ENCODE measurements at regions not wholly inside any gene's neighbourhood (a gene's known extent, or its start where the extent isn't known, plus 50 kb on each side); places are given as distances from the start of the nearest gene placed in this dataset.
"Not testable (repeated sequence)": the region's sequence is repeated elsewhere in the genome, so short reads cannot be mapped to it uniquely, and the experiment has no call there.

- not testable (repeated sequence) for H3K27ac ChIP-seq
These were observed 52.8 kb downstream of the FOXD4L6 start for GRCh38 chr9:41075671-41076070.

GRCh38 chr9:41074356-41074942, 54.0 kb downstream of the FOXD4L6 start:
- H3K27ac ChIP-seq, result not testable (repeated sequence)

- H3K27ac ChIP-seq, result not testable (repeated sequence)
These were observed 54.8 kb downstream of the FOXD4L6 start for GRCh38 chr9:41073471-41074243.

GRCh38 chr9:41064125-41064795, 64.2 kb downstream of the FOXD4L6 start:
- not testable (repeated sequence) for H3K27ac ChIP-seq

- H3K27ac ChIP-seq, result not testable (repeated sequence)
These were observed 65.2 kb downstream of the FOXD4L6 start for GRCh38 chr9:41063243-41063642.

- not testable (repeated sequence) for H3K27ac ChIP-seq
These were observed 68.9 kb downstream of the FOXD4L6 start for GRCh38 chr9:41059603-41060002.

- H3K27ac ChIP-seq, result not testable (repeated sequence)
These were observed 74.7 kb downstream of the FOXD4L6 start for GRCh38 chr9:41053666-41054363.

GRCh38 chr9:41048672-41049071, 79.8 kb downstream of the FOXD4L6 start:
- H3K27ac ChIP-seq, result not testable (repeated sequence)

- not testable (repeated sequence) for H3K27ac ChIP-seq
These were observed 80.7 kb downstream of the FOXD4L6 start for GRCh38 chr9:41047792-41048191.

GRCh38 chr9:41044930-41045329, 83.6 kb downstream of the FOXD4L6 start:
- H3K27ac ChIP-seq, result not testable (repeated sequence)

GRCh38 chr9:41043433-41043832, 85.0 kb downstream of the FOXD4L6 start:
- H3K27ac ChIP-seq, result not testable (repeated sequence)

- H3K27ac ChIP-seq, result not testable (repeated sequence)
These were observed 86.4 kb downstream of the FOXD4L6 start for GRCh38 chr9:41042111-41042510.

- not testable (repeated sequence) for H3K27ac ChIP-seq
These were observed 87.7 kb downstream of the FOXD4L6 start for GRCh38 chr9:41040705-41041342.

GRCh38 chr9:41035276-41035675, 93.2 kb downstream of the FOXD4L6 start:
- not testable (repeated sequence) for H3K27ac ChIP-seq

- H3K27ac ChIP-seq, result not testable (repeated sequence)
These were observed 93.7 kb downstream of the FOXD4L6 start for GRCh38 chr9:41034699-41035197.

GRCh38 chr9:41033877-41034276, 94.6 kb downstream of the FOXD4L6 start:
- not testable (repeated sequence) for H3K27ac ChIP-seq

- not testable (repeated sequence) for H3K27ac ChIP-seq
These were observed 95.1 kb downstream of the FOXD4L6 start for GRCh38 chr9:41033360-41033759.

- H3K27ac ChIP-seq, result not testable (repeated sequence)
These were observed 101.4 kb downstream of the FOXD4L6 start for GRCh38 chr9:41026912-41027676.

GRCh38 chr9:41022365-41022764, 106.1 kb downstream of the FOXD4L6 start:
- not testable (repeated sequence) for H3K27ac ChIP-seq

GRCh38 chr9:41019858-41020562, 108.5 kb downstream of the FOXD4L6 start:
- H3K27ac ChIP-seq, result not testable (repeated sequence)

Measured in 22Rv1 (cell line).